LNCAP (cell line): ENCODE measurements at regions not wholly inside any gene's neighbourhood (a gene's known extent, or its start where the extent isn't known, plus 50 kb on each side); places are given as distances from the start of the nearest gene placed in this dataset.

ENCODE experiments used
- CTCF ChIP-seq: fragments of 450-650 bp; IDR thresholded peaks from 2 replicates; pipeline ENCODE4 v1.5.1; 2017; ENCODE audit warnings: mild to moderate bottlenecking

DNA sequence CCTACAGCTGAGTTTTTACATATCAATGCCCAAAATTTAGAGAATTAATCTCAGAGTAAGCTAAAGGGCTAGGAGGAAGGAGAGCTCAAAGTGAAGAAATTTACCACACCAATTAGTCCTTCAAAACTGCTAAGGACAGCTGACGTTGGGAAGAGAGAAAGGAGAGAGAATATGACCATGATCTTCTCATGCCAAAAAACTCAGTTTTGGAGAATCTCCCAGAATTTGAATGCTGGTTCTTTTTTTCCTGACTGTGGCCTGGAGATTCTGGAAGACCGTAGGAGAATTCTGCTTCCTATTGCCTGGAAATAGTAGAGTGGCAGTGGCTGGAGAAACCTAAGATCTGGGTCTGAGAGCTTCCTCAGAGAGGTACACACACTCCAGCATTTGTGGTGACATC, 834.4 kb upstream of the SLIT2 start:
- TF ChIP-seq CTCF: no peak

GRCh38 chr4:19416146-19416545, 835.6 kb upstream of the SLIT2 start:
- no peak for TF ChIP-seq CTCF

DNA sequence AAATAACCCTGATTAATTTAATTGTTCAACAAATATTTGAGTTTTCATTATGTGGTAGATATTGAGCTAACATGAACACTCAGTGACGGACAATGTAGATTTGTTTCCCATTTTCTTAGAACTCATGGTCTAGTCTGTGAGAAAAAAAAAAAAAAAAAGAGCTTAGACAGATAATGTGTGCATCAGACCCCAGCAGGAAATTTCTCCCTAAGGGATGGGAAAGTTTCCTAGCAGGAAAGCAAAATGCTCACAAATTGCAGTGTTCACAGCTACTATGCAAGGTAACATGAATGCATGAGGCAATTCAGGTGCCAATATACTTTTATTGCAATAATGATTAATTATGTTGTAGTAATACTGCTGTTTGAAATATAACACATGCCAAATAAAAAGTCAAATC, 843.2 kb upstream of the SLIT2 start:
- no peak for TF ChIP-seq CTCF

DNA sequence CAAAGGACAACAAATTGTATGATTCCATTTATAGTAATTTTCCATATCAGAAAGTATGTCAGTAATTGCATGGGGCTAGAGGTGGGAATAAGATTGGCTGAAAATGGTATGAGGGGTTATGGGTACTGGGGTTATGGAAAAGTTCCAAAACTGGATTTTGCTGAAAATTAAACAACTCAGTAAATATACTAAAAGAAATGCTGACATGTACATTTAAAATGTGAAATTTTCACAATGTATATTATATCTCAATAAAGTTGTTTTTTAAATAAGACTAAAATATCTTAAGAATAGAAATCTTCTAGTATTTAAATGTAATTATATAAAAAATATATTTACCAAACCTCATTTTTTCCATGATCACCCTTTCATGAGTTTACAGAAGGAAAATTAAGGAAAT, 844.9 kb upstream of the SLIT2 start:
- TF ChIP-seq CTCF: no peak

DNA sequence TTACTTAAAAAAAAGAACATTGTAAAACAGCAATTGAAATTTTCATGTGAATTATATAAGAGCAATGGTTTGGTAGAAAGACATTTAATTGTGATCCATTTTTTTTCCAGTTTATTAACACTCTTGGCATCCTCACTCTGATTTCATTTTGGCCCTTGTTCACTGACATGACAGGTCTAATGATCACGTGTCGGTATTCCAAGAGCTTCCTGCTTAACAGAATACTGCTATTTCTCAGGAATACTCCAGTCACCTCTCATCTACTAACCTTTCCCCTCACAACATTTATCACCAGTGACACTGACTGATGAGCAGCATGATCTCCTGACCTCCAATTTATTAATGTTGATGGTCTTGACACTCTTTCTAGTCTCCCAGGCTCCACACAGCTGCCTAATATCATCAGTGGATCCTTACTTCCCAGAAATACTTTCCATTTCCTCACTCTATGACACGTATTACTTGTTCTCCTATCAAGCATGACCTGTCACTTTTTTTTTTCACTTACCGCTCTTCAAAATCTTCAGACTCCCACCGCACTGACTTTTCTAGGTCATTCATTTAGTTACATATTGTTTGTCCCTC, 847.8 kb upstream of the SLIT2 start:
- no peak for TF ChIP-seq CTCF

- TF ChIP-seq CTCF: no peak
Measured at GRCh38 chr4:19402581-19403065, 849.1 kb upstream of the SLIT2 start.

DNA sequence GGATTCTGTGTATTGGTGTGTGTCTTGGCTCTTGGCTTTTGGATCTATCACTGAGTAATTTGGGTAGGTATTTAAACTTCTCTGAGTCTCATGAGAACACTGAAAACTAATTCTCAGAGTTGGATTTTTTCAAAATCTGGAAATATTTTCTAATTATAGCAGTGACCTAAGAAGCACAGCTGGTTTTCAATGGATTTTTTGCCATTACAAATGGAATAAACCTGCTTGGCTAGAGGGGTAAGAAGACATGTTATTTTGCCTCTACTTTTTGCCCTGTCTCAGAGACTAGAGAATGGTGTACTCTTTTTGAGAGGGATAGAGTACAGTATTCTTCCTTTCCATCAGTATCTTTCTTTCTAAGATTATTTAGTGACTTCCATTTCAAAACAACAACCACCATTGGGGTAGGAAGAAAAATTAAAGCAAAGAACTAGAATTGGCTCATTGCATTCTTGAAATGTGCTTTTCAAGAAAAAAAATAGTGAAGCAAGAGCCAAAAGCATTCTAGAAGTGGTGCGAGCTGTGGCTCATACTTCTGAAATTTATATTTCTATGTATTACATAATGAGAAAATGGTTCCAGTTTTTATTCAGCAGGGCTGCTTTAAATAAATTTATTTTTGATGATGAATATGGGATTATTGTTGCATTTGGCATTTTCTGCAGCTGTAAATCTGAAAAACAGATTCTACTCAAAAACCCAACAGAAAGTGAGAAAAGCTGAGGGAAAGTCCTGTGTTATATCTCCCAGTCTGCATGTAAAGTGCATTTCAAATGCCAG, 850.2 kb upstream of the SLIT2 start:
- TF ChIP-seq CTCF: no peak
